ENCODE measurements at regions not wholly inside any gene's neighbourhood (a gene's known extent, or its start where the extent isn't known, plus 50 kb on each side); places are given as distances from the start of the nearest gene placed in this dataset.

DNA sequence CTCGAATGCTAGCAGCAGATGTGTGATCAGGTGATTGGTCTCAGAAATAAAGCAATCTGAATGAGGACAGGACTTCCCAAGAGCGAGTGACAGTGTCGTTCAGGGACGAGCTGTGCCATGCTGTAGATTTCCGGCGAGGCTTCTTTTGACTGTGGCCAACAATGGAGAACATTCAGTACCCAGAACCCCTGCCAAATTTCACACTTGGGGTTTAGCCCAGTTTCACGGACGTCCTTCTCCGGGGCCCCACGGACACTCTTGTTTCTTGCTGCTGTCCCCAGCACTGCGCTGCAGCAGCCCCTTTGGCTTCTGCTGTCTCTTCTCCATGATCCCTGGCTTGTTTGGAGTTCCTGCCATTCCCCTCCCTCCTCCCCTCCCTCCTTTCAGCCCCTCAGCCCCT, 115.1 kb upstream of the GRAMD1B start:
- TF ChIP-seq, protein P1, sequence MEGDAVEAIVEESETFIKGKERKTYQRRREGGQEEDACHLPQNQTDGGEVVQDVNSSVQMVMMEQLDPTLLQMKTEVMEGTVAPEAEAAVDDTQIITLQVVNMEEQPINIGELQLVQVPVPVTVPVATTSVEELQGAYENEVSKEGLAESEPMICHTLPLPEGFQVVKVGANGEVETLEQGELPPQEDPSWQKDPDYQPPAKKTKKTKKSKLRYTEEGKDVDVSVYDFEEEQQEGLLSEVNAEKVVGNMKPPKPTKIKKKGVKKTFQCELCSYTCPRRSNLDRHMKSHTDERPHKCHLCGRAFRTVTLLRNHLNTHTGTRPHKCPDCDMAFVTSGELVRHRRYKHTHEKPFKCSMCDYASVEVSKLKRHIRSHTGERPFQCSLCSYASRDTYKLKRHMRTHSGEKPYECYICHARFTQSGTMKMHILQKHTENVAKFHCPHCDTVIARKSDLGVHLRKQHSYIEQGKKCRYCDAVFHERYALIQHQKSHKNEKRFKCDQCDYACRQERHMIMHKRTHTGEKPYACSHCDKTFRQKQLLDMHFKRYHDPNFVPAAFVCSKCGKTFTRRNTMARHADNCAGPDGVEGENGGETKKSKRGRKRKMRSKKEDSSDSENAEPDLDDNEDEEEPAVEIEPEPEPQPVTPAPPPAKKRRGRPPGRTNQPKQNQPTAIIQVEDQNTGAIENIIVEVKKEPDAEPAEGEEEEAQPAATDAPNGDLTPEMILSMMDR (IDR thresholded peaks at IDR 0.05) = no peak
- no peak for TF ChIP-seq POLR2A (IDR thresholded peaks at IDR 0.05; ENCODE audit: low read depth)

Data from esophagus muscularis mucosa (tissue), 3 donors.